ENCODE measurements at regions not wholly inside any gene's neighbourhood (a gene's known extent, or its start where the extent isn't known, plus 50 kb on each side); places are given as distances from the start of the nearest gene placed in this dataset.

GRCh38 chr5:97531549-97531948 lies 348.5 kb upstream of the RIOK2 start:
- no peak for TF ChIP-seq CTCF (IDR thresholded peaks at IDR 0.05; ENCODE audit: insufficient read depth, low read depth, low read length)
- H3K4me3 ChIP-seq (ENCODE audit: low read depth, low read length) = no peak overlapping the region
- no peak for DNase-seq (ENCODE audit: low read depth)

- peak; percentile 69 for TF ChIP-seq CTCF (IDR thresholded peaks at IDR 0.05; ENCODE audit: insufficient read depth, low read depth, low read length)
- no peak overlapping the region for H3K4me3 ChIP-seq (ENCODE audit: low read depth, low read length)
- peak; percentile 93 for DNase-seq (ENCODE audit: low read depth)
These were observed 351.1 kb upstream of the RIOK2 start for GRCh38 chr5:97534166-97534565.

- no peak overlapping the region for H3K4me3 ChIP-seq (ENCODE audit: low read depth, low read length)
- no peak for DNase-seq (ENCODE audit: low read depth)
- no peak for TF ChIP-seq CTCF (IDR thresholded peaks at IDR 0.05; ENCODE audit: insufficient read depth, low read depth, low read length)
These were observed 353.6 kb upstream of the RIOK2 start for GRCh38 chr5:97536683-97537082.

GRCh38 chr5:97538912-97539311 lies 355.9 kb upstream of the RIOK2 start:
- DNase-seq (ENCODE audit: low read depth) = no peak
- H3K4me3 ChIP-seq (ENCODE audit: low read depth, low read length) = no peak overlapping the region
- no peak for TF ChIP-seq CTCF (IDR thresholded peaks at IDR 0.05; ENCODE audit: insufficient read depth, low read depth, low read length)

- no peak for TF ChIP-seq CTCF (IDR thresholded peaks at IDR 0.05; ENCODE audit: insufficient read depth, low read depth, low read length)
- no peak for DNase-seq (ENCODE audit: low read depth)
- no peak overlapping the region for H3K4me3 ChIP-seq (ENCODE audit: low read depth, low read length)
These were observed 358.8 kb upstream of the RIOK2 start for GRCh38 chr5:97541864-97542263.

GRCh38 chr5:97542469-97542868 lies 359.4 kb upstream of the RIOK2 start:
- DNase-seq (ENCODE audit: low read depth) = no peak
- H3K4me3 ChIP-seq (ENCODE audit: low read depth, low read length) = no peak overlapping the region
- TF ChIP-seq CTCF (IDR thresholded peaks at IDR 0.05; ENCODE audit: insufficient read depth, low read depth, low read length) = no peak

GRCh38 chr5:97543166-97543565 lies 360.1 kb upstream of the RIOK2 start:
- no peak overlapping the region for H3K4me3 ChIP-seq (ENCODE audit: low read depth, low read length)
- no peak for TF ChIP-seq CTCF (IDR thresholded peaks at IDR 0.05; ENCODE audit: insufficient read depth, low read depth, low read length)
- DNase-seq (ENCODE audit: low read depth) = no peak

All from fibroblast of villous mesenchyme (primary cell).